Esophagus (tissue), 2 donors: ENCODE measurements at regions not wholly inside any gene's neighbourhood (a gene's known extent, or its start where the extent isn't known, plus 50 kb on each side); places are given as distances from the start of the nearest gene placed in this dataset.

Experiments used
- H3K27ac ChIP-seq, 2 donors: one replicate each; pipeline ENCODE4 v1.5.1; 2013; ENCODE audit warnings: low read depth in 2 of 2, mild to moderate bottlenecking in 2 of 2, inconsistent platforms in 1 of 2, low read length in 1 of 2, moderate library complexity in 1 of 2
- H3K27me3 ChIP-seq, 2 donors: one replicate each; pipeline ENCODE4 v1.6.1; 2013; ENCODE audit warnings: low read length in 2 of 2, control low read depth in 1 of 2, mild to moderate bottlenecking in 1 of 2; ENCODE audit not compliant: insufficient read depth in 2 of 2, control insufficient read depth in 1 of 2
- H3K36me3 ChIP-seq, 2 donors: one replicate each; pipeline ENCODE4 v1.6.1; 2013; ENCODE audit warnings: low read length in 1 of 2; ENCODE audit not compliant: control insufficient read depth in 2 of 2, insufficient read depth in 2 of 2
- H3K4me1 ChIP-seq, 2 donors: one replicate each; pipeline ENCODE4 v1.6.1; 2013; ENCODE audit warnings: low read length in 1 of 2; ENCODE audit not compliant: control insufficient read depth in 2 of 2, insufficient read depth in 2 of 2
- H3K4me3 ChIP-seq, 2 donors: one replicate each; pipeline ENCODE4 v1.5.1; 2013; ENCODE audit warnings: low read length in 2 of 2, mild to moderate bottlenecking in 2 of 2, low read depth in 1 of 2, moderate library complexity in 1 of 2
- H3K9me3 ChIP-seq, 2 donors: one replicate each; pipeline ENCODE4 v1.6.1; 2013; ENCODE audit warnings: mild to moderate bottlenecking in 2 of 2, low read depth in 1 of 2, low read length in 1 of 2, moderate library complexity in 1 of 2; ENCODE audit not compliant: control insufficient read depth in 2 of 2, insufficient read depth in 1 of 2
- WGBS, 2 donors: extraction: QIAGEN DNeasy Blood & Tissue Kit; methylation state at CpG; one replicate each; pipeline ENCODE4 v1.1.7; 2013; 5-methylcytosine and 5-hydroxymethylcytosine counted together
- donor health status: healthy with polysubstance abuse.
- donor health status: Bipolar disorder and iron deficiency.

DNA sequence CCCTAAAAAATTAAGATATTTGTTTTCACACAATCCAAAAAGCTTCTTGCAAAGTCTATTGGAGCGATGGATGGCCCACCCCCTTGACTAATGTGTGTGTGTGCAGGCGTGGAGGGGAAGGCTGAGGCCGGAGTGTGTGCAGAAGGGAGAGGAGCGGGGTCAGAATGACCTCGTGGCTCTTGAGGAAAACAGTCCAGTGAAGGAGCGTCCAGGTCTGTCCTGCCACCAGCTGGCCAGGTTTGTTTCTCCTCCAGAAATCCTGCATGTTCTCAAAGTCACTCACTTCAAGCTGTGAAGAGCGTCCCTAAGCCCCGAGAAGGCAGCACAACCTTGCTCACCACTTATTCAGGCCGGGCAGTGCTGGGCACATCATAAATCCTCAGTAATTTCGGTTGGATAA lies 69.5 kb upstream of the SSX2IP start:
- Histone ChIP-seq H3K27ac (no peak overlapping the region), H3K4me1 (peaks cover 0 to 5% of the 10 kb centered on the region in 2 donors), H3K4me3 (no peak overlapping the region), H3K36me3 (no peaks in the 10 kb centered on the region), H3K9me3 (no peaks in the 10 kb centered on the region), H3K27me3 (no peaks in the 10 kb centered on the region)
- 88 to 89% methylated on average over 10 of the region's 10 CpGs for WGBS, 2 donors

DNA sequence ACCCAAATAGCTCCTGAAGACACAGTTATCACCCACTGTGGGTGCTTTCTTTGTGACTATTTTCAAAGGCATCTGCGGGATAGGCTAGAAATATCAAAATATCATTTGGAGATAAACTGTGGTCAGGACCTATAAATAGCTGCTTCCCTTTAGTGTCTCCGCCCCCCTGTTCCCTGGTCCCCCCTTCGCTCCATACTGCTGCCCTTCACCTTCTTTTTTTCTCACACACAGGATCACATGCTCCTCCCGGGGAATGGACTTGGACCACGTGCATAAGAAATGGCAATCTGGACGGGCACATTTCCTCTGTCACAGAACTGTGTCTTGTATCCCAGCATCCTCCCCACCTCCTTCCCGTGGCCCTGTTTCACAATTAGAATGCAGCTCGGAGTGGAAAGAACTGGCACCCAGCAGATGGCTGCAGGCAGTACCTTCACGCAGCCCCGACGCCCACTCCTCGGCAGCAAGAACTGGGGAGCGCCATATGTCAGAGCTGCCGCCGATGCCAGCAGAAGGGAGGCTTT lies 68.8 kb upstream of the SSX2IP start:
- Histone ChIP-seq H3K4me3 (no peak overlapping the region), H3K36me3 (no peaks in the 10 kb centered on the region), H3K27ac (no peak overlapping the region), H3K4me1 (peaks cover 0 to 5% of the 10 kb centered on the region in 2 donors), H3K27me3 (no peaks in the 10 kb centered on the region), H3K9me3 (no peaks in the 10 kb centered on the region)
- WGBS, 2 donors = 19 to 32% methylated on average over 15 of the region's 15 CpGs

DNA sequence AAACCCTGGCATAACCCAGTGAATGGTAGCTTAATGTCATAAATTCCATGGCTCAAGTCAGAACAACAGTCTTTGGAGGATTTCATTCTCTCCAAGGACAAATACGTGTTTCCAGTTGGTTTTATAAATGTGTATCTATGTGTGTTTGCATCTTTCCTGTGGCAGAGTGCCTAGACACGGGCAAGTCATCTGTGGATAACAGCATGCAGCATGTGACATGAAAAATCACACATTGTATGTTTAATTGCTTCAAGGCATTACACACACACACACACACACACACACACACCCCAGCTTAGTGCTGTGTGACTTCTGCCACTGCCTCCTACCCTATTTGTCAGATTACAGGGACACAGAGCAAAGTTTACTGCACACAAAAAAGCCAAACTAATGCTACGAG lies 68.2 kb upstream of the SSX2IP start:
- Histone ChIP-seq H3K27me3 (no peaks in the 10 kb centered on the region), H3K36me3 (no peaks in the 10 kb centered on the region), H3K9me3 (no peaks in the 10 kb centered on the region), H3K4me3 (no peak overlapping the region), H3K4me1 (peaks cover 0 to 5% of the 10 kb centered on the region in 2 donors), H3K27ac (no peak overlapping the region)
- 36 to 53% methylated on average over 3 of the region's 3 CpGs for WGBS, 2 donors

DNA sequence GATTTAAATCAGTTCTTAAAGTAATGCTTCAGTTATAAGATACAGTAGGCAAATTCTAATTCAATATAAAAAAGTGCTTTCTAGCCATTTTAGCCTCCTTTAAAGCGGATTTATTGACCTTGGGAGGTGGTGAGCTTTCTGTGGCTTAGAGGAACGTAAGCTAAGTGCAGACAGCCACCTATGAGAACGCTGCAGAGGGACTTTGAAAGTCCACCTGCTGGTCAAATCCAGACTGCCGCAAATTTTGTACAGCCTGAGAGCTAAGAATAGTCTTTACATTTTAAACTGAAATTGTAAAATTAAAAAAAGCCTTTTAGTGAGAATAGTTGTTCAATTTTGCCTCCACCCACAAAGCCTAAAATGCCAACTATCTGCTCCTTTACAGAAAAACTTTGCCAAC lies 67.0 kb upstream of the SSX2IP start:
- 87 to 89% methylated on average over 4 of the region's 4 CpGs for WGBS, 2 donors
- Histone ChIP-seq H3K9me3 (no peaks in the 10 kb centered on the region), H3K36me3 (no peaks in the 10 kb centered on the region), H3K4me1 (peaks cover 0 to 5% of the 10 kb centered on the region in 2 donors), H3K27me3 (no peaks in the 10 kb centered on the region), H3K27ac (no peak overlapping the region), H3K4me3 (no peak overlapping the region)

DNA sequence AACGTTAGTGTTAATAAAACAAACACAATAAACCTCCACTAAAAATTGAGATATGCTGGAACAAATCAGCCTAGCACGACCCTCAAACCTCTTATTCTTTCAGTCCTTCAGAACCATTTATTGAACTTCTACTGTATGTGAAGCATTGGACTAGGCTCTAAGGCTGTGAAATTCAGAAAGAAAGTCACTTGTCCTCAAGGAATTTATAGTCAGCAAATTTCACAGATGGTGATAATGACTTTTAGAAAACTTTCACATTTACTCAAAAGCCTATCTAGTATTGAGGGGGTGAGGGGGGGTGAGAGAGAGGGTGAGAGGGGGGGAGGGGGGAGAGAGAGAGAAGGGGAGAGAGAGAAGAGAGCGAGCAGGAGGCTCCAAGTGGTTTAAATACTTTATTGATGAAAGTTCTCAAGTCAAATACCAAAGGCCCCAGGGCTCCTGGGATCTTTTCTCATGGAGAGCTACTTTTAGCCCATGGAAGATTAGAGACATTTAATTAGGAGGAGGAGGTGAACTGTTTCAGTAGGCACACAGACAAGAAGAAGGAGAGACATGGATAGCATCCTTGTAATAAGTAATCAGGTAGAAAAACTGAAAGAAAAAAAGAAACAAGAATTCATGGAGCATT lies 66.3 kb upstream of the SSX2IP start:
- no peaks in the 10 kb centered on the region for H3K36me3 ChIP-seq
- H3K27me3 ChIP-seq = no peaks in the 10 kb centered on the region
- H3K27ac ChIP-seq = no peak overlapping the region
- no peaks in the 10 kb centered on the region for H3K9me3 ChIP-seq
- H3K4me1 ChIP-seq = peaks cover 0 to 5% of the 10 kb centered on the region in 2 donors
- WGBS, 2 donors = 47 to 59% methylated on average over 3 of the region's 3 CpGs
- no peak overlapping the region for H3K4me3 ChIP-seq

DNA sequence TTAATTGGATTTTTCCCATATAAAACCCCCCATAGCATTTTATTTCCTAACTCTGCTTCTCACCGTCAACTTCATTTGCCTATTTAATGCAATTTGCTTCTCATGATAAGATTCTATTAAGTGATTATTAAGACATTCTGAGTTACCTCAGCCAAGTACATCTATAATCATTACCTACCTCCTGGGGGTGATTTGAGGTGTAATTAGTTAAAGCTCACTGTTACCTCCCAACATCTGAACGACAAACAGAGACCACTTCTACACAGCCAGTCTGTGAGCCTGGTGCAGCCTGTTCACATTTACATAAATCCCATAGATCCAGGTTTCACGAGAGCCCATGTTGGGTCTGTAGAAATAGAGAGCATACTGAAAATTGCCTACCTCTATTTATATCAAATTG lies 65.7 kb upstream of the SSX2IP start:
- H3K9me3 ChIP-seq = no peaks in the 10 kb centered on the region
- H3K4me1 ChIP-seq = peaks cover 0 to 5% of the 10 kb centered on the region in 2 donors
- WGBS, 2 donors = 76 to 82% methylated on average over 3 of the region's 3 CpGs
- H3K27me3 ChIP-seq = no peaks in the 10 kb centered on the region
- H3K36me3 ChIP-seq = no peaks in the 10 kb centered on the region
- H3K27ac ChIP-seq = no peak overlapping the region
- H3K4me3 ChIP-seq = no peak overlapping the region

DNA sequence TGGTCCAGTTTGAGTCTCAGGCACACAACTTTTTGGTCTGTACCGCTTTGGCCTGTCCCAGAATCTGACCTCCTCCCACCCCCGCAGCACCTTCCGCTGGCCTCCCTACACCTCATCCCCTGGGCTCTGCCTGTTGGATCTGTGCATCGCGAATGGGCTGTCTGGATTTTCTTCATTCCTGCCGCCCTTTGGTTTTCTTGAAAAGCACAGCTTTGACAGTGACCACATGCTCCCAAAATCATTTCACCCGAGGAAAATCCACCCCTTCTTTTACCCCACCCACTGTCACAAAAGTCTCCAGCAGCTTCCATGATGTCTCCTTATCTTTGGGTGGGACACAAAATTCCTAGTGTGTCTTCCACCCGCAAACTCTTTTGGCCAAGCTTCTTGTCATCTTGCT lies 65.0 kb upstream of the SSX2IP start:
- H3K27ac ChIP-seq = no peak overlapping the region
- H3K9me3 ChIP-seq = no peaks in the 10 kb centered on the region
- H3K36me3 ChIP-seq = no peaks in the 10 kb centered on the region
- peaks cover 0 to 5% of the 10 kb centered on the region in 2 donors for H3K4me1 ChIP-seq
- WGBS, 2 donors = 91 to 93% methylated on average over 8 of the region's 8 CpGs
- no peaks in the 10 kb centered on the region for H3K27me3 ChIP-seq
- no peak overlapping the region for H3K4me3 ChIP-seq

DNA sequence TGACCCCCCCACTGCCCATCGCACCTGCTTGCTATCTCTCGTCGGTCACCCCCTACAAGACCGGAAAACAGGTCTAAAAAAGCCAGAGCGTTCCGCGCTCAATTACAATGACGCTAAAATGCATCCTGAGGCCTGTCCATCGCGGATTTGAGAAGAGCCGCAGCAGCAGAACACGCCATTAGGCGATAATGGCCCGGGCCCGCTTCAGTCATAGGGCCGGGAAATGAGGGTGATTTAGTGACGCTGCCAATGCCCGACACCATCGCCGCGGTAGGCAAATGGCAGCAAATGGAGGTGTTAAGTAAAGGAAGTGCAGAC lies 64.1 kb upstream of the SSX2IP start:
- no peaks in the 10 kb centered on the region for H3K36me3 ChIP-seq
- no peaks in the 10 kb centered on the region for H3K27me3 ChIP-seq
- H3K4me3 ChIP-seq = no peak overlapping the region
- WGBS, 2 donors = 73 to 79% methylated on average over 21 of the region's 21 CpGs
- no peak overlapping the region for H3K27ac ChIP-seq
- H3K4me1 ChIP-seq = peaks cover 0 to 5% of the 10 kb centered on the region in 2 donors
- no peaks in the 10 kb centered on the region for H3K9me3 ChIP-seq

DNA sequence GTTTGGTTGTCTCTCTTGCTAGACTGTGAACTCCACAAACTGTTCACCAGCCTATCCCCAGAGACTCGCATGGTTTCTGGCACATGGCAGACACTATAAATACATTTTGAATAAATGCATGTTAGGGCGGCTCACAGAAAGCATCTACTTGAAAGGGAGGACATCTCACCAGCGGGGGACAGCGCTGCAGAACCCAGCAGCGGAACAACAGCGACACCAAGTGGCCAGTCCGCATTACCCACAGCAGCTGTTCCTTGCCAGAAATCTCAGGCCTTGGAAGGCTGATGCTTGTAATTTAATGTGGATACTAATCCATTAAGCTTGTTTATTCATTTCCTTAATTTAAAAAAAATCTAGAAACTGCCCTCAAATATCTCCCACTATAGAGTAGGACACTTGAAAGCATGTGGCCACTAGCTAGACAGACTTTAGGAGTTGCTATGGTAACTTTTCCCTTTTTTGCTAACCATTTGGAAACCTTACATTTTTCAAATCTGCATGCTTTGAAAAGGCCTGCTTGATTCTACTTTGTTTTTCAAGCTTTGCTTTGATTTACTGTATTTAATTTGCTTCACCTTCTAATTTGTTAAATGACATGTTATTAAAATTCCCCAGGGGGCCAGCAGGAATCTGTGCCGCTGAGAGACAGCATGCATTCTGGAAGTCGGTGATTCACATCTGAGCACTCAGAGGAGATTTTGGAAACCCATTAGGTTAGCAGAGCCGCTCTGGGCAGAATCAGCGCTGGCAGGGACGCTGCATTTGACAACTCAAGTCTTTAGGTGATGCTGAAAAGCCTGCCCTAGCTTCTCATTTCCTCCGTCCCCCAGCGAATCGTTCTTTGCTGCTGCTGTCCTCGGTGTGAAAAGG lies 63.5 kb upstream of the SSX2IP start:
- Histone ChIP-seq H3K4me3 (no peak overlapping the region), H3K27ac (no peak overlapping the region), H3K4me1 (no peaks in the 10 kb centered on the region), H3K36me3 (no peaks in the 10 kb centered on the region), H3K9me3 (no peaks in the 10 kb centered on the region), H3K27me3 (no peaks in the 10 kb centered on the region)
- WGBS, 2 donors = 42 to 46% methylated on average over 16 of the region's 16 CpGs
